Esophagus squamous epithelium (tissue), 5 donors: ENCODE measurements at regions not wholly inside any gene's neighbourhood (a gene's known extent, or its start where the extent isn't known, plus 50 kb on each side); places are given as distances from the start of the nearest gene placed in this dataset.

ENCODE experiments used
- DNase-seq: peaks from one replicate; lab custom pipeline; 2025; lab: John Stamatoyannopoulos, UW
- H3K27ac ChIP-seq, 4 donors: fragments of 200-600 bp; sonication (generic); one replicate each; pipeline ENCODE4 v1.5.1; 2016 to 2019; ENCODE audit warnings: mild to moderate bottlenecking in 1 of 4
- H3K27me3 ChIP-seq, 4 donors: fragments of 200-600 bp; sonication (generic); 1 replicate in 3 of 4; 2 replicates in 1 of 4; pipeline versions ENCODE4 v1.5.1 to v1.6.0; 2017 to 2021; ENCODE audit warnings: antibody characterized with exemption in 1 of 4
- H3K36me3 ChIP-seq, 3 donors: fragments of 200-600 bp; sonication (generic); one replicate each; pipeline ENCODE4 v1.5.1; 2016 to 2019
- H3K4me1 ChIP-seq, 3 donors: fragments of 200-600 bp; sonication (generic); one replicate each; pipeline ENCODE4 v1.5.1; 2017 to 2019
- H3K4me3 ChIP-seq, 4 donors: fragments of 200-600 bp; sonication (generic); 1 replicate in 3 of 4; 2 replicates in 1 of 4; pipeline ENCODE4 v1.5.1; 2016 to 2019; ENCODE audit warnings: mild to moderate bottlenecking in 2 of 4, moderate library complexity in 1 of 4
- H3K9me3 ChIP-seq, 3 donors: fragments of 200-600 bp; sonication (generic); one replicate each; pipeline ENCODE4 v1.5.1; 2016 to 2019
- CTCF ChIP-seq, 6 experiments: fragments of 450-650 bp in 4 of 6; fragments of 200-600 bp in 2 of 6; sonication (generic) in 2 of 6; IDR thresholded peaks; one replicate each; pipeline ENCODE4 v1.5.1; 2016 to 2019; ENCODE audit warnings: antibody characterized with exemption in 6 of 6, mild to moderate bottlenecking in 4 of 6, moderate library complexity in 4 of 6
- POLR2A ChIP-seq, 4 donors: fragments of 450-650 bp; IDR thresholded peaks; one replicate each; pipeline ENCODE4 v1.6.1; 2017; ENCODE audit warnings: antibody characterized with exemption in 4 of 4, mild to moderate bottlenecking in 4 of 4, moderate library complexity in 3 of 4
- WGBS, 2 donors: methylation state at CpG; one replicate each; pipeline ENCODE4 v1.1.5; 2018; 5-methylcytosine and 5-hydroxymethylcytosine counted together
- intact Hi-C: fragments of 100-400 bp; cut with DNase I; formaldehyde crosslinking; loops from one replicate; pipeline ENCODE4 v1.15.0; 2022
- donor health status: DM: yes; HTN: yes; CAD: no.

- Histone ChIP-seq H3K36me3 (no peaks in the 10 kb centered on the region), H3K4me3 (no peak overlapping the region), H3K27ac (no peak overlapping the region), H3K27me3 (no peaks in the 10 kb centered on the region), H3K4me1 (no peaks in the 10 kb centered on the region), H3K9me3 (no peaks in the 10 kb centered on the region)
- intact Hi-C loops, result no loop called here
- WGBS, 2 donors, result 49 to 68% methylated on average over 2 of the region's 2 CpGs
- TF ChIP-seq POLR2A (IDR thresholded peaks at IDR 0.05) (no peak), CTCF (IDR thresholded peaks at IDR 0.05) (no peak)
- no peak for DNase-seq
Observed at GRCh38 chr5:155434681-155435080, 421.1 kb downstream of the KIF4B start.

DNA sequence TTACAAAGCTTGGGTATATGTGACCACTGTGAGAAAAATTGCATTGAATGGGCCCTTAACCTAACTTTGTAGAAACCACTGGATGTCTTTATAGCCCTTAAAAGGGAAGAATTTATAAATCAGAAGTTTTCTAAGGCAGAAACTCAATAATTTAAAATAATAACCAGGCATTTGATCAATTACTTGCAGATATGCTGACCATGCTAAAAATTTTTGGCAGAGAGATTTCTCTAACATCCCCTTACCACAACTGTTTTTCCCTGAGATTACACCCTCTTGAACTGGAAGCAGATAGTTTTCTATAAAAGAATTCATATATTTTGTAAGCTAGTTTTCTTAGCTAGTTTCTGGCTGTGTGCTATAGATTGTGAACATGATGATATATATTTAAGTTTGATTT, 428.3 kb downstream of the KIF4B start:
- TF ChIP-seq POLR2A (IDR thresholded peaks at IDR 0.05) (no peak), CTCF (IDR thresholded peaks at IDR 0.05) (no peak)
- Histone ChIP-seq H3K36me3 (no peaks in the 10 kb centered on the region), H3K9me3 (no peaks in the 10 kb centered on the region), H3K27me3 (no peaks in the 10 kb centered on the region), H3K4me3 (no peak overlapping the region), H3K27ac (no peak overlapping the region), H3K4me1 (no peaks in the 10 kb centered on the region)
- DNase-seq, result no peak
- intact Hi-C loops, result no loop called here

DNA sequence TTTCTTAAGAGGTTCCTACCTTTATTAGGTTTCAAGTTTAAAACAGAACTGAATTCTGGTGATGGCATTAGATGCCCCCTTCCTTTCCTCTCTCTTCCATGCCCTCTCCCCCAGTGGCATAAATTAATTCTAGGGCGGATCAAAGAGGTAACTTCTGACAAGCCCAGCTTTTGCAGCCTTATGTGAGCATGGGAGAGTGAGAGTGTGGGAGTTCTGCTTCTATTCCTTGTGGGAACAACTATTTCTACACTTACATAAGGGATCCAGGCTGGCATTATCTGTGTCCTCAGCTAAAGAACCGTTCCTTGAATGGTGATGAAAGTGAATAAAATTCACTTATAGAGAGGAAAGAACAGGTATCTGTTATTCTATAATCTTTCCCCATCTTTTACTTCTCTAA, 437.6 kb downstream of the KIF4B start:
- intact Hi-C loops, result no loop called here
- no peaks in the 10 kb centered on the region for H3K36me3 ChIP-seq
- WGBS, 2 donors, result 57% methylated on average over 2 of the region's 2 CpGs
- no peaks in the 10 kb centered on the region for H3K9me3 ChIP-seq
- no peak overlapping the region for H3K27ac ChIP-seq
- TF ChIP-seq CTCF (IDR thresholded peaks at IDR 0.05) (no peak), POLR2A (IDR thresholded peaks at IDR 0.05) (no peak)
- no peak overlapping the region for H3K4me3 ChIP-seq
- H3K4me1 ChIP-seq, result no peaks in the 10 kb centered on the region
- H3K27me3 ChIP-seq, result no peaks in the 10 kb centered on the region
- DNase-seq, result no peak

GRCh38 chr5:155455791-155456514, 442.4 kb downstream of the KIF4B start:
- 79 to 82% methylated on average over 4 of the region's 4 CpGs for whole genome bisulfite sequencing, 2 donors
- no peak for DNase-seq
- intact Hi-C loops, result no loop called here

More at GRCh38 chr5:155455791-155456514, 442.4 kb downstream of the KIF4B start:
- no peak overlapping the region for H3K4me3 ChIP-seq
- no peaks in the 10 kb centered on the region for H3K4me1 ChIP-seq
- no peaks in the 10 kb centered on the region for H3K27me3 ChIP-seq
- TF ChIP-seq CTCF (IDR thresholded peaks at IDR 0.05) (no peak), POLR2A (IDR thresholded peaks at IDR 0.05) (no peak)
- H3K36me3 ChIP-seq, result no peaks in the 10 kb centered on the region
- H3K9me3 ChIP-seq, result no peaks in the 10 kb centered on the region
- no peak overlapping the region for H3K27ac ChIP-seq
